ENCODE measurements at regions not wholly inside any gene's neighbourhood (a gene's known extent, or its start where the extent isn't known, plus 50 kb on each side); places are given as distances from the start of the nearest gene placed in this dataset.

DNA sequence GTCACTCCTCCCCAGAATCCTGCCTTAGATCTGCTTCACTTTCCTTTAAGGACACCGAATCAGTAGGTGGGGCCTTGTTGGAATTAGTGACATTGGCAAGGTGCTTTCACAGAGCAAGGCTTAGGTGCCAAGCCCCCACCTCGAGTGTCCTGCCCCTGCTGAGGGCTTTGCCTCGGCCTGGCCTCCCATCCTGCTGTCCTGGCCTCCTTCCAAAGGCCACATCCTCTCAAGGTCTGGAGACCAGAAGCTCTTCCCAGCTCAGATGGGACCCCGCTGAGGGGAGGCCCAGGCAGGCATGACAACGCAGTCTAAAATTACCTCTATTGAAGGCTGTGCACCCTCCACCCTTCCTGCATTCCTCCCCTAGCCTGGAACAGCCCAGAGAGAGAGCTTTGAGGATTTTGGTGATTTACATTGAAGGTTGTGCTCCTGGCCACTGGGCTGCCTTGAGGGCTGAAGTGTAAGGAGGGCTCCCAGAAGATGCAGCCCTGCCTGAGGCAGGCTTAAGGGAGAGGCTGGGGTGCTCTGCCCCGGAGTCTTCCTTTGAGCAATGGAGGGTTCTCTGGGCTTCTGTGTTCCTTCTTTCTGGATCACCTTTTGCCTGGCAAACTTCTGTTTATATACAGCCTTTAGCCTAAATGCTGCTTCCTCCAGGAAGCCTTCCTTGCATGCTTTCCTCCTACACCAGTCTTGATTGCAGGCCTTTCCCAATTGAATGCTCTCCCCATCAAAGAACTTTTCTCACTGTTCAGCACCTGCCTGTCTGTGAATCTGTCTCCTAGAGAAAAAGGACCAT is 154.4 kb downstream of the DDX1 start:
- Histone ChIP-seq H3K4me3 (replicated peaks; ENCODE audit: insufficient read depth, low read length) (no peak overlapping the region), H3K27me3 (ENCODE audit: insufficient read depth, poor library complexity, severe bottlenecking) (no peaks in the 10 kb centered on the region), H3K27ac (replicated peaks) (no peak overlapping the region)
- no peak for DNase-seq (ENCODE audit: low read depth in 1 of 2, low spot score in 1 of 2)
- no peak for TF ChIP-seq GABPA (IDR thresholded peaks at IDR 0.05; ENCODE audit: low read depth)
- no peak for TF ChIP-seq POLR2AphosphoS5 (IDR thresholded peaks at IDR 0.05; ENCODE audit: low read depth)
- no peak for TF ChIP-seq SPI1 (IDR thresholded peaks at IDR 0.05; ENCODE audit: borderline replicate concordance, low read depth)
- TF ChIP-seq, protein P1, sequence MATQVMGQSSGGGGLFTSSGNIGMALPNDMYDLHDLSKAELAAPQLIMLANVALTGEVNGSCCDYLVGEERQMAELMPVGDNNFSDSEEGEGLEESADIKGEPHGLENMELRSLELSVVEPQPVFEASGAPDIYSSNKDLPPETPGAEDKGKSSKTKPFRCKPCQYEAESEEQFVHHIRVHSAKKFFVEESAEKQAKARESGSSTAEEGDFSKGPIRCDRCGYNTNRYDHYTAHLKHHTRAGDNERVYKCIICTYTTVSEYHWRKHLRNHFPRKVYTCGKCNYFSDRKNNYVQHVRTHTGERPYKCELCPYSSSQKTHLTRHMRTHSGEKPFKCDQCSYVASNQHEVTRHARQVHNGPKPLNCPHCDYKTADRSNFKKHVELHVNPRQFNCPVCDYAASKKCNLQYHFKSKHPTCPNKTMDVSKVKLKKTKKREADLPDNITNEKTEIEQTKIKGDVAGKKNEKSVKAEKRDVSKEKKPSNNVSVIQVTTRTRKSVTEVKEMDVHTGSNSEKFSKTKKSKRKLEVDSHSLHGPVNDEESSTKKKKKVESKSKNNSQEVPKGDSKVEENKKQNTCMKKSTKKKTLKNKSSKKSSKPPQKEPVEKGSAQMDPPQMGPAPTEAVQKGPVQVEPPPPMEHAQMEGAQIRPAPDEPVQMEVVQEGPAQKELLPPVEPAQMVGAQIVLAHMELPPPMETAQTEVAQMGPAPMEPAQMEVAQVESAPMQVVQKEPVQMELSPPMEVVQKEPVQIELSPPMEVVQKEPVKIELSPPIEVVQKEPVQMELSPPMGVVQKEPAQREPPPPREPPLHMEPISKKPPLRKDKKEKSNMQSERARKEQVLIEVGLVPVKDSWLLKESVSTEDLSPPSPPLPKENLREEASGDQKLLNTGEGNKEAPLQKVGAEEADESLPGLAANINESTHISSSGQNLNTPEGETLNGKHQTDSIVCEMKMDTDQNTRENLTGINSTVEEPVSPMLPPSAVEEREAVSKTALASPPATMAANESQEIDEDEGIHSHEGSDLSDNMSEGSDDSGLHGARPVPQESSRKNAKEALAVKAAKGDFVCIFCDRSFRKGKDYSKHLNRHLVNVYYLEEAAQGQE (IDR thresholded peaks at IDR 0.05; ENCODE audit: insufficient replicate concordance, low read depth), result no peak
- TF ChIP-seq, protein P2, sequence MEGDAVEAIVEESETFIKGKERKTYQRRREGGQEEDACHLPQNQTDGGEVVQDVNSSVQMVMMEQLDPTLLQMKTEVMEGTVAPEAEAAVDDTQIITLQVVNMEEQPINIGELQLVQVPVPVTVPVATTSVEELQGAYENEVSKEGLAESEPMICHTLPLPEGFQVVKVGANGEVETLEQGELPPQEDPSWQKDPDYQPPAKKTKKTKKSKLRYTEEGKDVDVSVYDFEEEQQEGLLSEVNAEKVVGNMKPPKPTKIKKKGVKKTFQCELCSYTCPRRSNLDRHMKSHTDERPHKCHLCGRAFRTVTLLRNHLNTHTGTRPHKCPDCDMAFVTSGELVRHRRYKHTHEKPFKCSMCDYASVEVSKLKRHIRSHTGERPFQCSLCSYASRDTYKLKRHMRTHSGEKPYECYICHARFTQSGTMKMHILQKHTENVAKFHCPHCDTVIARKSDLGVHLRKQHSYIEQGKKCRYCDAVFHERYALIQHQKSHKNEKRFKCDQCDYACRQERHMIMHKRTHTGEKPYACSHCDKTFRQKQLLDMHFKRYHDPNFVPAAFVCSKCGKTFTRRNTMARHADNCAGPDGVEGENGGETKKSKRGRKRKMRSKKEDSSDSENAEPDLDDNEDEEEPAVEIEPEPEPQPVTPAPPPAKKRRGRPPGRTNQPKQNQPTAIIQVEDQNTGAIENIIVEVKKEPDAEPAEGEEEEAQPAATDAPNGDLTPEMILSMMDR (IDR thresholded peaks at IDR 0.05; ENCODE audit: insufficient read depth, low read length), result no peak

DNA sequence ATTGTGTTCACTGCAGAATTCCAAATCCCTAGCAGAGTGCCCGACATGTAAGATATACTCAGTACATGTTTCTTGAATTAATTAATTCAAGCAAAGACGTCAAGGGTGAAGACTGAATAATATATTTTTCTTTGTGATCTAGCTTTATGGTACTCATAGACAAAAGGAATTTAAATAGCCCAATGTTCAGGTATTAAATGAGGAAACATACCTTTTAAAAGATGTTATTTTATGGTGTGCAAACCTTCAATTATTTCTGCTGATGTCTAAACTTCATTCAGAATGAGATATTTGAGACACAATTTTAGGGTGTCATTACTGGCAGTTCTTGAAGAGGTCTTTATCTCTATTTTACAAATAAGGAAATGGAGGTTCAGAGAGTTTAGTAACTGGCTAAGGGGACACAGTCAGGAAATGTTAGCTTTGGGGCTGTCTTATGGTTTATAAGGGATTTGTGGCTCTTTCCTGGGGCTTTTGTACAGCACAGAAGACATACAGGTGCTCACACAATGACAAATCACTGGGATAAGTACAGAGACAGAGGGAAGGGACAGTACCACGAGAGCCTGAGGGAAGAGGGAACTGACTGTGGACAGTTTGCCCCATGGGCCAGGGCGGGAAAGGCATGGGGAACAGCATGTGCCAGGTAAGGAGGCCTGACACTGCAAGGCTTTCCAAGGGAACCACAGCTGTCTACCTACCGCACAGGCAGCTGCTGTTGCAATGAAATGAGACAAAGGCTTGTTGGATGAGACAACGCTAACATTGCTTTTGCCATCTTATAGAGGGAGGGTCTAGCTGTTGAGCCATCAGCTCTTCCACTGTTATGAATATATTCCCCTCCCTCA is 155.3 kb downstream of the DDX1 start:
- no peak overlapping the region for H3K27ac ChIP-seq (replicated peaks)

More for the DNA sequence above, 155.3 kb downstream of the DDX1 start:
- Histone ChIP-seq H3K4me3 (replicated peaks; ENCODE audit: insufficient read depth, low read length) (no peak overlapping the region), H3K27me3 (ENCODE audit: insufficient read depth, poor library complexity, severe bottlenecking) (no peaks in the 10 kb centered on the region)
- no peak for DNase-seq (ENCODE audit: low read depth in 1 of 2, low spot score in 1 of 2)
- TF ChIP-seq POLR2AphosphoS5 (IDR thresholded peaks at IDR 0.05; ENCODE audit: low read depth) (no peak), GABPA (IDR thresholded peaks at IDR 0.05; ENCODE audit: low read depth) (no peak), SPI1 (IDR thresholded peaks at IDR 0.05; ENCODE audit: borderline replicate concordance, low read depth) (no peak)
- TF ChIP-seq, protein P1 (IDR thresholded peaks at IDR 0.05; ENCODE audit: insufficient replicate concordance, low read depth), result no peak
- TF ChIP-seq, protein P2 (IDR thresholded peaks at IDR 0.05; ENCODE audit: insufficient read depth, low read length), result no peak

Measured in HL-60 (cell line).